NCI-H2196 treated with DMSO at 0.1 percent for 48 hours (cell line): ENCODE measurements at regions not wholly inside any gene's neighbourhood (a gene's known extent, or its start where the extent isn't known, plus 50 kb on each side); places are given as distances from the start of the nearest gene placed in this dataset.

Experiments
- DNase-seq: peaks from one replicate; lab custom pipeline; 2025; ENCODE audit not compliant: unreplicated experiment; lab: John Stamatoyannopoulos, UW

GRCh38 chr12:113528606-113529293, 57.1 kb upstream of the LHX5 start:
- no peak for DNase-seq

DNA sequence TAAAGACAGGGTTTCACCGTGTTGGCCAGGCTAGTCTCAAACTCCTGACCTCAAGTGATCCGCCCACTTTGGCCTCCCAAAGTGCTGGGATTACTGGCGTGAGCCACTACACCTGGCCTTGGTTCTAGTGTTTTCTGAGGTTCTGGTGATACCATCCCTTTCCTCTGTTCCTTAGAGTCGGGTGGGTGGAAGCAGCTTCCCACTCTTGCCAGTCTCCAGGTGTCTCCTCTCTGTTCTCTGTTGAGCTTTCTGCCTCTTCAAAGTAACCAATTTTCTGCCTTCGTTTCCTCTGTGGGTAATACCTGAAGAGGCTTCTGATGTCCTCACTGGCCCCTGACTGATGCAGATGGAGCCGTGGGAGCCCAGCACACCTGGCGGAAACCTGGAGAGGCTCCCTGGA, 53.4 kb upstream of the LHX5 start:
- no peak for DNase-seq

GRCh38 chr12:113524495-113524894, 52.8 kb upstream of the LHX5 start:
- no peak for DNase-seq

DNA sequence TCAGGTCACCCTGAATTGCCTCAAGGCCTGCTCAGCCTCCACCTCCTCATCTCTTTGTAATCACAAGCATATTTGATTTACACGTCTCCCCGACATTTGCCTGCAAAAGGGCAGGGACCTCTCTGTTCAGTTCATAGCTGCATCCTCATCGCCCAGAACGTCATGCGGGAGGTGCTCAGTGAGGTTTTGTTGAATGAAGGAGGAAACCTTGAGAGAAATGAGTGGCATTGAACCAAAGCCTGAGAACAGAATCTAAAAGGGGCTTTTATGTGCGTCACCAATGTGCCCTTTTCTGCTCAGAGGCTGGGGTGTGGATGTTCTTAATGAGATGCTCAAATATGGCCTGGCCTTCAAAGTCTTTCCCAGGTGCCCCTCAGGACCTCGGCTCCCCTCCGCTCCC, 50.0 kb upstream of the LHX5 start:
- DNase-seq: no peak
